ENCODE measurements at regions not wholly inside any gene's neighbourhood (a gene's known extent, or its start where the extent isn't known, plus 50 kb on each side); places are given as distances from the start of the nearest gene placed in this dataset.
"Not testable (repeated sequence)": the region's sequence is repeated elsewhere in the genome, so short reads cannot be mapped to it uniquely, and the experiment has no call there.

GRCh38 chr1:101408212-101409042 is 171.6 kb downstream of the S1PR1 start:
- H3K4me3 ChIP-seq (ENCODE audit: low read depth, low read length), result no peak overlapping the region
- no peak for TF ChIP-seq CTCF (IDR thresholded peaks at IDR 0.05; ENCODE audit: borderline replicate concordance, insufficient read depth, low read depth, low read length)

- no peak for TF ChIP-seq CTCF (IDR thresholded peaks at IDR 0.05; ENCODE audit: borderline replicate concordance, insufficient read depth, low read depth, low read length)
- no peak overlapping the region for H3K4me3 ChIP-seq (ENCODE audit: low read depth, low read length)
These were observed 172.3 kb downstream of the S1PR1 start for GRCh38 chr1:101409102-101409501.

GRCh38 chr1:101410048-101410878 is 173.4 kb downstream of the S1PR1 start:
- no peak for TF ChIP-seq CTCF (IDR thresholded peaks at IDR 0.05; ENCODE audit: borderline replicate concordance, insufficient read depth, low read depth, low read length)
- H3K4me3 ChIP-seq (ENCODE audit: low read depth, low read length), result no peak overlapping the region

- no peak for TF ChIP-seq CTCF (IDR thresholded peaks at IDR 0.05; ENCODE audit: borderline replicate concordance, insufficient read depth, low read depth, low read length)
- no peak overlapping the region for H3K4me3 ChIP-seq (ENCODE audit: low read depth, low read length)
These were observed 183.6 kb downstream of the S1PR1 start for GRCh38 chr1:101420406-101420805.

GRCh38 chr1:101428083-101428482 is 191.3 kb downstream of the S1PR1 start:
- H3K4me3 ChIP-seq (ENCODE audit: low read depth, low read length), result not testable (repeated sequence)

- TF ChIP-seq CTCF (IDR thresholded peaks at IDR 0.05; ENCODE audit: borderline replicate concordance, insufficient read depth, low read depth, low read length), result no peak
- no peak overlapping the region for H3K4me3 ChIP-seq (ENCODE audit: low read depth, low read length)
These were observed 191.7 kb downstream of the S1PR1 start for GRCh38 chr1:101428562-101428961.

GRCh38 chr1:101431956-101432510 is 195.2 kb downstream of the S1PR1 start:
- TF ChIP-seq CTCF (IDR thresholded peaks at IDR 0.05; ENCODE audit: borderline replicate concordance, insufficient read depth, low read depth, low read length), result no peak
- no peak overlapping the region for H3K4me3 ChIP-seq (ENCODE audit: low read depth, low read length)
